ENCODE measurements at regions not wholly inside any gene's neighbourhood (a gene's known extent, or its start where the extent isn't known, plus 50 kb on each side); places are given as distances from the start of the nearest gene placed in this dataset.

GRCh38 chr11:120055646-120056045 lies 82.3 kb downstream of the TRIM29 start:
- no peaks in the 10 kb centered on the region for H3K27me3 ChIP-seq (replicated peaks; ENCODE audit: control insufficient read depth, insufficient read depth, low read length)
- H3K36me3 ChIP-seq (ENCODE audit: control insufficient read depth, insufficient read depth, low read length) = no peaks in the 10 kb centered on the region
- no peak for DNase-seq
- Mint-ChIP-seq H3K4me3 (ENCODE audit: unreplicated experiment) (no peak overlapping the region), H3K36me3 (ENCODE audit: insufficient read depth, unreplicated experiment) (no peaks in the 10 kb centered on the region), H3K27ac (ENCODE audit: unreplicated experiment) (peak overlapping the region; percentile 54), H3K4me1 (ENCODE audit: low read depth, unreplicated experiment) (peaks cover 20% of the 10 kb centered on the region), H3K27me3 (ENCODE audit: insufficient read depth, unreplicated experiment) (peaks cover 7% of the 10 kb centered on the region), H3K9me3 (ENCODE audit: unreplicated experiment) (peaks cover 10% of the 10 kb centered on the region)
- H3K4me1 ChIP-seq = no peaks in the 10 kb centered on the region; the same call in 1 of the 2 replicates
- ChIA-PET POLR2A (no interaction called here), CTCF (interaction anchor here (0.8 kb wide), 1 partner anchor 15 kb away, joined by 3 read pairs; no protein-coding TSS in a partner anchor)
- TF ChIP-seq CTCF (IDR thresholded peaks at IDR 0.05; ENCODE audit: insufficient read depth in 1 of 2, low read depth in 1 of 2, low read length in 1 of 2, severe bottlenecking in 1 of 2, unreplicated experiment in 1 of 2) = no peak
- no peak overlapping the region for H3K4me3 ChIP-seq (ENCODE audit: low read depth, low read length)
- intact Hi-C loops (cut with micrococcal nuclease; ENCODE audit: unreplicated experiment) = no loop called here
- BruUV-seq (replicated peaks) = no TSS peak
- no peaks in the 10 kb centered on the region for H3K9me3 ChIP-seq

- no peaks in the 10 kb centered on the region for H3K9me3 ChIP-seq
- H3K4me1 ChIP-seq = no peaks in the 10 kb centered on the region; the same call in 1 of the 2 replicates
- no peak overlapping the region for H3K4me3 ChIP-seq (ENCODE audit: low read depth, low read length)
- ChIA-PET POLR2A (no interaction called here), CTCF (no interaction called here)
- no TSS peak for BruUV-seq (replicated peaks)
- no peaks in the 10 kb centered on the region for H3K36me3 Mint-ChIP-seq (ENCODE audit: insufficient read depth, unreplicated experiment)
- peaks cover 7% of the 10 kb centered on the region for H3K27me3 Mint-ChIP-seq (ENCODE audit: insufficient read depth, unreplicated experiment)
- no peak overlapping the region for H3K4me3 Mint-ChIP-seq (ENCODE audit: unreplicated experiment)
- H3K9me3 Mint-ChIP-seq (ENCODE audit: unreplicated experiment) = peaks cover 10% of the 10 kb centered on the region
- H3K4me1 Mint-ChIP-seq (ENCODE audit: low read depth, unreplicated experiment) = peaks cover 20% of the 10 kb centered on the region
- no peaks in the 10 kb centered on the region for H3K27me3 ChIP-seq (replicated peaks; ENCODE audit: control insufficient read depth, insufficient read depth, low read length)
- intact Hi-C loops (cut with micrococcal nuclease; ENCODE audit: unreplicated experiment) = no loop called here
- no peak for TF ChIP-seq CTCF (IDR thresholded peaks at IDR 0.05; ENCODE audit: insufficient read depth in 1 of 2, low read depth in 1 of 2, low read length in 1 of 2, severe bottlenecking in 1 of 2, unreplicated experiment in 1 of 2)
- no peak for DNase-seq
- no peaks in the 10 kb centered on the region for H3K36me3 ChIP-seq (ENCODE audit: control insufficient read depth, insufficient read depth, low read length)
- H3K27ac Mint-ChIP-seq (ENCODE audit: unreplicated experiment) = no peak overlapping the region
Observed at GRCh38 chr11:120054753-120055045, 83.2 kb downstream of the TRIM29 start.

- no peak for TF ChIP-seq CTCF (IDR thresholded peaks at IDR 0.05; ENCODE audit: insufficient read depth in 1 of 2, low read depth in 1 of 2, low read length in 1 of 2, severe bottlenecking in 1 of 2, unreplicated experiment in 1 of 2)
- no peaks in the 10 kb centered on the region for H3K36me3 Mint-ChIP-seq (ENCODE audit: insufficient read depth, unreplicated experiment)
- H3K27me3 ChIP-seq (replicated peaks; ENCODE audit: control insufficient read depth, insufficient read depth, low read length) = no peaks in the 10 kb centered on the region
- no peak overlapping the region for H3K4me3 ChIP-seq (ENCODE audit: low read depth, low read length)
- no peak overlapping the region for H3K27ac Mint-ChIP-seq (ENCODE audit: unreplicated experiment)
- no peak for DNase-seq
- no TSS peak for BruUV-seq (replicated peaks)
- intact Hi-C loops (cut with micrococcal nuclease; ENCODE audit: unreplicated experiment) = no loop called here
- peaks cover 7% of the 10 kb centered on the region for H3K27me3 Mint-ChIP-seq (ENCODE audit: insufficient read depth, unreplicated experiment)
- no peaks in the 10 kb centered on the region; the same call in 1 of the 2 replicates for H3K9me3 ChIP-seq
- peaks cover 20% of the 10 kb centered on the region for H3K4me1 Mint-ChIP-seq (ENCODE audit: low read depth, unreplicated experiment)
- peaks cover 10% of the 10 kb centered on the region for H3K9me3 Mint-ChIP-seq (ENCODE audit: unreplicated experiment)
- H3K36me3 ChIP-seq (ENCODE audit: control insufficient read depth, insufficient read depth, low read length) = no peaks in the 10 kb centered on the region
- ChIA-PET CTCF (no interaction called here), POLR2A (no interaction called here)
- no peaks in the 10 kb centered on the region; the same call in 1 of the 2 replicates for H3K4me1 ChIP-seq
- no peak overlapping the region for H3K4me3 Mint-ChIP-seq (ENCODE audit: unreplicated experiment)
Observed at GRCh38 chr11:120054016-120054752, 83.7 kb downstream of the TRIM29 start.

Data from Caco-2 (cell line).